HG03025 (cell line): ENCODE measurements at regions not wholly inside any gene's neighbourhood (a gene's known extent, or its start where the extent isn't known, plus 50 kb on each side); places are given as distances from the start of the nearest gene placed in this dataset.
"Not testable (repeated sequence)": the region's sequence is repeated elsewhere in the genome, so short reads cannot be mapped to it uniquely, and the experiment has no call there.

Experiments used
- ATAC-seq: cut with Tn5 transposase; IDR thresholded peaks from one replicate; pipeline ENCODE4 v1.9.1; 2021; ENCODE audit warnings: mild to moderate bottlenecking, moderate library complexity; ENCODE audit not compliant: unreplicated experiment, low FRiP score

DNA sequence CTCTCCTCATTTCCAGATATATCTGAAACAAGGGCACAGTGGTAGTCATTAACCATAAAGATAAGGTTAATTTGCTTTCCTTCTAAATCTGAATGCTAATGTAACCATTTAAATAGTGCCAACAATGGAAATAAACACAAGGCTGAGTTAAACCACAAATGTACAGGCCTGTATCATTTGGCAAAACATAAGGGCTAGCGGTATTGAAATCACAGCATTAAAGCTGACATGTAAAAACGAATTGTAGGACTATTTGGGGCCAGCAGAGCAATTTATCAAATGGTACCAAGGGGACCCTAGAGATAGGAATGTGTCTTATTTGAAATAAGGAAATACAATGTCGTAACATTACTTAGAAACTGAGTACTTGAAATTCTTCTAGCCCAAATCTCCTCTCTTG, 247.5 kb upstream of the RPS23 start:
- no peak for ATAC-seq

DNA sequence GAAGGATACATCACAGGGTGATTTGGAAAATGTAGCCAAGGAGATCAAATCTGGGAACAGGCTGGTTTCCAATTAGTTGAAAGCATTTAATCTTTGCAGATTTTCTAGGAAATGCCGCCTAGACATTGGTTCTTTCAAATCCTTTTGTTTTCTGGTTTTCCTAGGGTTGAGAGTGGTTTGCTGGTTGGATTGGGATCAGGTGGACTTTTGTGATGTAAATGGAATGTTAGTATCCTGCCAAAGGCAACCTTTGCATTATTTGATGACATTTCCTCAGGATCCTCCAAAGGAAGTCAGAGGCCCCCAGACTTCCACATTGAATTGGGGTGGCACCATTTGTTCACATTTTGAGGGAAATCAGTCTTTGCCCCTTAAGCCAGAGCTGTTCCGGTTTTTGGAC, 245.5 kb upstream of the RPS23 start:
- ATAC-seq = no peak

DNA sequence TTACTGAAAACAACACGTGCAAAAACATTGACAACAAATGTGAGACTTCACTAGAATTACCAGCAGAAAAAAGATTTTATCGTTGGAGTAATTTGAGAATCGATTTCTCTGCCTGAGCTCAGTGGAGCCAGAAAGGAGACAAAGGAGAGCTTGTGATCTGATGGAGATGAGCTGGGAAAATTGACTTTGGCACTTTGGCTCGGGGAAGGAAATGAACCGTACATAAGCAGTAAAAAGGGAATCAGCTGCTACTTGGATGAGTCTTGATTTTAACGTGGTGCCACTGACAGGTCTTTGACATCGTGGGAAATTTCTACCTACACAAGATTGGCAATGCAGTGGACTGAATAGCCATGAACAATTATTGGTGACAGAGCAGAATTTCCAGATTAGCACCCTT, 244.7 kb upstream of the RPS23 start:
- ATAC-seq = no peak

DNA sequence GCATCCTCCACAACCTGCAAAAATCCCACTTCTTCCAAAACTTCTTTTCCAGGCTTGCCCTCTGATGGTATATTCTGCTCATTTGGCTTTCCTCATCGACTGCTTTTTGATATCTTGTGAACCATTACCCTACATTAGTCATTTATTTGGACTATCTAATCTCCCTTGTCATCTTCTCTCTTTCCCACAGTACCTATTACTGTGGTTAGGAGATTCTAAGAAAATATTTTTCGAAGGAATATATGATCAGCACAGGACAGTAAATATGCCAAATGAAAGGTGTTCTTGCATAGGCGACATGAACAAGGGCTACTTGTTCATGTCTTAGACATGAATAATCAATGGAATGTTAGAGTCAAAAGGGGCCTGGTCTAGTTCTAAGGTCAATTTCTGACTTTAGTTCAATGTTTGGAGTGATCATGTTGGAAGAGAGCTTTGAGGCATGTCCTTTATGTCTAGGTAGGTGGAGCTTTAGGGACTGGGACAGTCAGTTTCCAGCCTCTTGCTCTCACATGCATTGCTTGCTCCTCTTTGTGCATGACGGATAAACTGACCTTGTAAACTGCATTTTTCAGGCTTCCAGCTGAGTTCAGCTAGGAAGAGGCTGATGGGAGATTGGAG, 243.4 kb upstream of the RPS23 start:
- no peak for ATAC-seq

DNA sequence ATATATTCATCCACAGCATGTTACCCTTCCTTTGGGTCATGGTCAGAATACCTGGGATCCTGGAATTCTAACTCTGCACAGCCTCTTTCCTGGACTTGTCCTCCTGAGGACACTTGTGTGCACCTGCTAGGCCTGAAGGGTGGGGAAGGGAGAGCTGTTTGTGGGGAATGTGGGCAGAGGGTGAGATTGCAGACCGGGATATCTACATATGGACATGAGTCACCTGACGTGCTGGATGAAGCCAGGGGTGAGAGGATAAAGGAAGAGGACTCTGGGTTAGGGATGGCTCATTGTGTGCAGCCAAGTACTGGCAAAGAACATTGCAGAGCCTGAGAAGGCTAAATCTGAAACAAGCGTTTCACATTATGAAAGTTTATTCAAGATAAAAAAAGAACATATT, 241.4 kb upstream of the RPS23 start:
- no peak for ATAC-seq

DNA sequence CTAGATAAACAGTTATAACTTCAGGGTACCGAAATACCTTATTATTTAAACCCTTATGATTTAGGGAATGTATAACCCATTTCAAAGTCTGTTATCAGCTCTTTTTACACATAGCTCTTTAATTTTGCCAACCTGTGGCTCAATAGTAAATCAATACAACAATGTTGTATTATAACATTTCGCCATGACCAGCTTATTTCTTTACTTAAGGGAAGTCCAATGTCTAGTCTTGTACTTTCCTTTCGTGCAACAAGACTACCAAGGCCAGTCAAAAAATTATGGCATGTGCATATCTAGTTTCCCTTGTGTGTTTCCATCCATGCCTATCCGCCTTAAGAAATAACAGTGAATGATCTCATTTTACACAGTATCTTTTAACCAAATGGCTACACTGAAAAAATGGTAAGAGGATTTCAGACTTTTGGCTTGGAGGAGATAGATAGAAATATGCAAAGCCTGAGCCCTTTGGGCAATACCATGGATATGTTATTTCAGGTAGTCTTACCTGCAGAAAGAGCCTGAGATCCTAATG, 239.5 kb upstream of the RPS23 start:
- ATAC-seq = no peak

DNA sequence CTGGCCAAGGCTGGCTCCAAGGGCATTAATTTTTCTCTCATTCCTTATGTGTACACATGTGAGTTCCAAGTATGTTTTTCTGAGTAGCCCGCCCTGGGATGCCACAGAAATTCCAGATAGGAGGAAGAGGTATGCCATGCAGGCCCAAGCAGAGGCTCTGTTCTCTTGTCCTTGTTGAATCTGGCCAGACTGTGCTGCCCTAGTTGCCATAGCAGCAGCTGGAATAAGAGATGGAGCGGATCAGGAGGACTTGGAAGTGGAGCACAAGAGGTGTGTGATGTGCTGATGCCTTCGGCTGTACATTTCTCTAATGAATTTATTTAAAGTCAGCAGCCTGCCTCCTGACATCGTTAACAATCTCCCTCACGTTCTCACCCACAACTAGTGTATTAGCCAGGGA, 235.6 kb upstream of the RPS23 start:
- ATAC-seq = no peak

DNA sequence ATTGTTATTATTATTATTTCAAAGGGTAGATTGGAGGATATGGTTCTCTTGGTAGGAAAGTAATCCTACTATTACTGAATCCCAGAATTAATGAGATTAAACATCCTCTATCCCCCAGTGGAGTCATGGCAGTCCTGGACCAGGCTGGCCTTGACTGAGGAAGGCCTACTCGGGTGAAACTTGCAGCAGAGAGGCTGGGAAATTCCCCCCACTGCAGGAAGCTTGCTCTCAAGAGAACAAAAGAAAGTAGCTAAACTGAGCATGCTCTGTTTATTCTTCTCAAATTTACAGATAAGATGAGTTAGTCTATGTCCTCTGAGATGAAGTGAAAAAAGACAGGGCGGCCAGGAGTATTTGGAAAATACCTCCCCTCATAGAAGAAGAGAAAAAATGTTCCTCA, 233.9 kb upstream of the RPS23 start:
- no peak for ATAC-seq

DNA sequence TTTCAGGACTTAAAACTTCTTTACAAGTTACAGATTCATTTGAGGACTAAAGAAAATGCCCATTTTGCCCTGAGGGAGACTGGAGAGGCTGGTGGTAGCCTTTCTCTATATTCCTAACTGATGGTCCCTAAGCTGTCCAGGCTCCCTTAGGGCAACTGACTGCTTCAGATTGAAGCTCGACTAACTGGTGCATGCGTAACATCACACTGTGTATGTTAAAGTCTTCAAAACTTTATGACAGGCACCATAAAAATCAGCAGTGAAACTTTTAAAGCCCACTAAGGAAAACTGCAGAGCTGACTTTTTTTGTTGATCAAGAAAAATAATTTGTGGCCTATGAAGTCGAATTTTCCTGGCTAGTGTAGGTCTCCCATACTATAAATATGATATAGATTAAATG, 233.0 kb upstream of the RPS23 start:
- ATAC-seq = no peak

DNA sequence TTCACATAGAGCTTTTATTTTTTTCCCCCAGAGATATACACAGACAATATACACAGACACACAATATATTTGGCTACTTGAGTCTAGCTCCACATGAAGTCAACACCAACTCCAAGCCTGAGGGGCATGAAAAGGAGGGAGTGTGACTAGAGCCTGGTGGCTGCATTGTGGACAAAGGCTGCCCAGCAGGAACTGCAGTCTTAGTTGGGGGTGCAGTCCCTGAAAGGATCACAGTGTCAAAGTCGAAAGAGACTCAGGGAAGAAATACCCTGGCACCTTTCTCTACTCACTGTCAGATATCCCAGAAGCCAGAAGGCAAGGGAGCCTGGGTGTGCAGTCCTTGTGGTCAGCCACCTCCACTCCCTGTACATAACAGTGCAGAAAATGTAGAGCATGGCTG, 231.6 kb upstream of the RPS23 start:
- no peak for ATAC-seq

DNA sequence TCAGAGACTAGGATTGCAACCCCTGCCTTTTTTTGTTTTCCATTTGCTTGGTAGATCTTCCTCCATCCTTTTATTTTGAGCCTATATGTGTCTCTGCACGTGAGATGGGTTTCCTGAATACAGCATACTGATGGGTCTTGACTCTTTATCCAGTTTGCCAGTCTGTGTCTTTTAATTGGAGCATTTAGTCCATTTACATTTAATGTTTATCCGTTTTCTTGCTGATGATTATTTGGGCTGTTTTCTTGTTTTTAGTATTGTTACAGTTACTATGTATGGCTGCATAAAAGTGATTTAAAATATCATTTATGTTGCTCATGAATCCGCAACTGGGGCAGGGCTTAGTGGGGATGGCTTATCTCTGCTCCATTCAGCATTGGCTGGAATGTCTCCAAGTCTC, 228.2 kb upstream of the RPS23 start:
- not testable (repeated sequence) for ATAC-seq

DNA sequence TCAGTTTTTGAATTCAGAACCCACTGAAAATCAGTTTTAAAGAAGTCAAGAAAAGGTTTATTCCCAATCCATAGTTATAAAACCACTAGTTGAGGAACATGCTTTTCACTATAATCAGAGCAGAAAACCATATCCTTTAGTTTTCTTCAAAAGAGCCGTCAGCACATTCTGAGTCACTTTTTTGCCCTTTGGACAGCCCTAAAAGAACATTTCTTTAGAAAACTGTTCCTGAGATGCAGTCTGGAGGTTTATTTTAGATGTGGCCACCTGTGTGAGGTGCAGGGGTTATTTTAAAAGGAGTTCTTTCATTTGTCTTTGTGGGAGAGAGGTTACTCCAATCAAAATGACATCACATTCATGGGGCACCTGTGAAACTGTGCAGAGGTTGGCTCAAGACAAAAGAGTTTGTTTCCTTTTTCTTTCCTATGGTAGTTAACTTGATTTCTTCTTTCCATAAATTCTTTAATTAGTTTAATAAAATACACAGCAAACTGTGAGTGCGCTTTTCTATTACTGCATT, 221.6 kb upstream of the RPS23 start:
- ATAC-seq = no peak

DNA sequence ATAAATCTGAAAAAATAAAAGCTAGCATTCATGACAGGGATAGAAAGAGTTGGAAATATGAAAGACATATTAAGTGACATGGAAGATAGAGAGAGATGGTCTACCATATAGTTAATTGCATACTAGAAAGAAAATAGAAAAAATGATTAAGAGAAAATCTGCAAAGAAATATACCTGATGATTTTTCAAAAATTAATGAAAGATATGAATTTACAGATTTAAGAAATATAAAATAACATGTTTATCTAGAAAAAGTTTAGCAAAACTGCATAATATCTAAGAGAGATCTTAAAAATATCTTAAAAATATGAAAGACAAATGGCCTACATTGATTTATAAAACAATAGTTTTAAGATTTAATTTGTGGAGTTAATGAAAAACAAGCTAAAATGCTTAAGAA, 219.1 kb upstream of the RPS23 start:
- no peak for ATAC-seq

DNA sequence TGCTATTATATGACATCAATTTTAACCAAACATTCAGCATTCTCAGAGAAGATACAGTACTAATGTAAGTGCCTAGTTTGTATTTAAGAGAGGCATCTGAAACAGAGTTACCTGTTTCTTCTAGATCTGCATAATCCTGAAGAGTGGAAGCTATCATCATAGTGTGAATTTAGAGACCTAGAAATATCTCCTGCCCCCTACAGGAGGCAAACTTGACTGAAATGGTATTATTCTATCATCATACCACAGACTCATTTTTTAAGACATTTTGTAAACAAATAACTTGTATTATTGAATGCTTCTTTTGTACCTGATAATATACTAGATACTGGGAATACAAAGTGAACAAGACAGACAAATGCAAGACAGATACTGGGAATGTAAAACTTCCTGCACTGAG, 216.8 kb upstream of the RPS23 start:
- no peak for ATAC-seq

DNA sequence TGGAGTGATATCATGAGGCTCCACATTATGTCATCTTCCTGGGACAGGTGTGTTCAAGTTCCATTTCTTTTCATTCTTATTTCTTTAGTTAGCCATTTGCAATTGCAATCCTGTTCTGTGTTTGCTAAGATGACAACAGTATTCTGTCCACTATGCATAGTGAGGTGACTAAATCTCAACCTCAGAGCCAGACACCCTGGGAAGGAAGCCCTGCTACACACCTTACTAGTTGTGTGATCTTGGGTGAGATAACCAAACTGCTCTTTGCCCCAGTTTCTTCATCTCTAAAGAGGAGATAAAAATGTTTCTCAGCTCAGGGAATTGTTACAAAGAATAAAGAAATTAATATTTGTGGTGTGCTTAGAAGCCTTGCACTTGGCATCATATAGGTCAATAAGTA, 215.1 kb upstream of the RPS23 start:
- no peak for ATAC-seq

DNA sequence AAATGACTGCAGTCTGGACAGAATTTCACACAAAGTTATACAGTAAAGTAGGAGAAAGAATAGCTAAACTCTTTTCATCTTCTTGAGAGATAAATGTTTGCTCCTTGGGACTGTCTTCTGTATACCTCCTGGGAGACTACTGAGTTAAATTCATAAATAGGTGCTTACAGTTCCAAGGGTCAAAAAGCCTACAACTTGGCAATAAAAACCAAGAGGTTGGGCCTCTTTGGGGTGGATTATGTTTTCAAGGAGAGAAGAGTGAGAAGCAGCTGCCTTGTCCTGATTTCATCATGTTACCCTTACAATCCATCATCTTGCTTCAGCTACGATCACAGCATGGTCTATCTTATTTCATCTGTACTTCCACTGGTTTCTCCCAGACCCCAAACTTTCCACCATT, 213.2 kb upstream of the RPS23 start:
- no peak for ATAC-seq

DNA sequence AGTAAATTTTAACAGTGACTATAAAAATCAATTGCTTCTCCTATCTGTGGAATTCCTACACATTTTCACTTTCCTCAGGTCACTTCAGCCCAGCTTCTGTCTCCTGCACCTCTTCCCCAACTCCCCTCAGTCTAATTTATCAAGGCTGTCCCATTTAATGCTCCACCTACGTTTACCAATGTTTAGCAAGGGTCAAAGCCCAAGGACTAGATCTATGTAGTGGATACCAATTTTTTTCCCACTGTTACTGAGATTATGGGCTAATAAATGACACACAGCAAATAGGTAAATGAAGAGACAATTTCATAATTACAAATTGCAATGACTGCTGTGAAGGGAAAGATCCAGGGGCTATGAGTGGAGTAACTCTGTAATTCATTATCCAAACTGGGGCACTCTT, 211.5 kb upstream of the RPS23 start:
- no peak for ATAC-seq

DNA sequence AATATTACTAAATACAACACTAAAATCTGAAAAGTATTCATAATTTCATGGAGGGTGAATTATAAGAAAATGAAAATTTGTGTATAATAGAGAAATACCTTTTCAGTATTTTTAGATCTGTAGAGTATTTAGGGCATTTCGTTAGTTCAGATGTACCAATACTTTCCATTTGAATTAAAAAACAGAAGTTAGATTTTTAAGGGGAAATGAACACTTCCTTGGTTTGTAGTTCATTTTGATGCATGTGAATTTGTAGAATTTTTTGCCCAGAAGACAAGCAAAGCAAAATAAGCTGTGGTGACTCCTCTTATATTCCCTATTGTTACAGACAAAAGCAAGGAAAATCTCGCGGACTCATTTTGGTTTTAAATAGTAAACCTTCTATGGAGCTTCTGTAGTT, 209.0 kb upstream of the RPS23 start:
- ATAC-seq = no peak

DNA sequence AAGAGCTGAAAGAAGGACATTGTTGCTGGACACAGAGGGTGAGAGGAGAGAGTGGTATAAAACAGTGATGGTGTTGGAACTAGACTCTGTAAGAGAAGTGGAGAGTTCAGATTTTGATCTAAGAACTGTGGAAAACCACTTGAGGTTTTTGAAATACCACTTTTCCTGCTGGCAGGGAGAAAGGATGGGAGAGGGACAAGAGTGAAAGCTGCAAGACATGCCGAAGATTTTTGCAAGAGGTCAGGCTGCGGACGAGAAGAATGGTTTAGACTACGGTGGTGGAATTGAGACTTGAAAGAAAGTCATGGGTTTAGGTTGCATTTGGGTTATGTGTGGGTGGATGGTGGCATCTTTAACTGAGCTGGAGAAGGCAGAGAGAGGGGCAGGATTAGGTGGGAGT, 202.2 kb upstream of the RPS23 start:
- no peak for ATAC-seq

DNA sequence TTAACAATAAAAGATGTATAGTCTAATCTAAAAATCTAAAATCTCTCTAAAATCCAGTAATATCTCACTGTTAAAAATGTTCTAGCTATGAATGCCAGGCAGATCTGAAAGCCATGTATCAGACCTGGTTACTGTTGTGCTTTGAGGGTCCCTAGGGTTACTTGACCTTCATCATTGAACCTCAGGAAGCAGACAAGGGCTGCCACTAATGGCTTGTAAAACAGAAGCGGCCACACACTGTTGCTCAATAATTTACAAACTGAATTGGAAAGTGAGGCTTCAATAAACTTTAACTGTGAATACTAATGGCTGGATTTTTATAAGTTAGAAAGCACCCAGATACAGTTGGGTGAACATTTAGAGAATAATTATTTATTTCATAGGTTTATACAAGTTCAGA, 198.0 kb upstream of the RPS23 start:
- ATAC-seq = no peak

DNA sequence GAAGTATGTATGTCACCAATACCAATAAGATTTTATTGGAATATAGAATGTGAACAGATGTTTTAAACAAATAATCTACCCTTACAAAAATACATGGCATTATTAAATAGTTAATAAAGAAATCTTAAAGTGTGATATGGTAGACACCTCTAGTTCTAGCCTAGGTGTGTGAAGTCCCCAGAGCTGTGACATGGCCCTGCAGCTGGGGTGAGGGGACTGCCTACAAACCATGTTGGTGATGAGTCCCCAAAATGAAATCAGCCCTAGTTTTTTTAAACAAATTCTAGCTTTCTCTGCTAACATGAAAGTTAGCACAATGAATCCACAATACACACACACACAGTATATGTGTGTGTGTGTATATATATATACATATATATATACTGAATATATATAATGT, 195.1 kb upstream of the RPS23 start:
- no peak for ATAC-seq

DNA sequence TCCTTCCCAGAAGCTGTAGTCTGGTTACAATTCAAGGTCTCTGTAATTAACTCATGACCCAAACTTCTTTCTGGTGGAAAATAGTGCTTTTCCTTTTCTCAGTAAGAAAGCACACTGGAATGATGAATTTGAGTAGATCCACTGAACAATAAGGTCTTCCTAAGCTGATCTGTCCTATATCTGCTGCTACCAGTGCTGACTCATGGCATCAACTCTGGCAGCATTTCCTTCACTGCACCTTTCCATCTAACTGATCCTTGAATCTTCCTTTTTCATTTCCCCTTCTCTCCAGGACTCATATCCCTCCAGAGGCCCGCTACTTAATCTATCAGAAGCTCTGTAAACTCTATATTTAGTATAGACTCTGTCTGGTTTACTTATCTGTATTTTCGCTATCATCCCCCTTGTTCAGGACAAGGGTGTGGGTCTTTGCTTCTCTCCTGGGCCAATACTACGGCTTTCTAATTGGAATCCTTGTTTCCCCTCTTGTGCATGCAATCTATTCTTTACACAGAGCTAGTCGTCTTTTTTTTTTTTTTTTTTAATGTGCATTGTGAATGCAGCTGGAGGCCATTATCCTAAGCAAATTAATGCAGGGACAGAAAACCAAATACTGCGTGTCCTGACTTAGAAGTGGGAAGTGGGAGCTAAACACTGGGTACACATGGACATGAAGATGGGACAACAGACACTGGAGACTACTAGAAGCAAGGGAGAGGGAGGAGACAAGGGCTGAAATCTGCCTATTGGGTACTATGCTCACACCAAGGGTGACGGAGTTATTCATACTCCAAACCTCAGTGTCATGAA, 192.2 kb upstream of the RPS23 start:
- ATAC-seq = no peak
